IMR-90 (cell line): ENCODE measurements at regions not wholly inside any gene's neighbourhood (a gene's known extent, or its start where the extent isn't known, plus 50 kb on each side); places are given as distances from the start of the nearest gene placed in this dataset.

Experiments used
- BHLHE40 ChIP-seq: fragments of 150-350 bp; IDR thresholded peaks from 2 replicates; pipeline ENCODE4 v1.6.1; 2016; ENCODE audit warnings: mild to moderate bottlenecking, low read depth, low read length
- CEBPB ChIP-seq: IDR thresholded peaks from 2 replicates; pipeline ENCODE4 v1.6.1; 2012; ENCODE audit warnings: low read depth, low read length, improper control_type of control experiment
- CHD1 ChIP-seq: IDR thresholded peaks from 2 replicates; pipeline ENCODE4 v1.6.1; 2012; ENCODE audit warnings: low read depth, low read length, improper control_type of control experiment
- POLR2A ChIP-seq: IDR thresholded peaks from 2 replicates; pipeline ENCODE4 v1.6.1; 2012; ENCODE audit warnings: mild to moderate bottlenecking, low read depth, low read length
- RAD21 ChIP-seq: IDR thresholded peaks from 2 replicates; pipeline ENCODE4 v1.6.1; 2012; ENCODE audit warnings: low read length, improper control_type of control experiment
- TF ChIP-seq, protein P1 (sequence below): conservative IDR thresholded peaks from 2 replicates; pipeline ENCODE4 v1.5.1; 2012; ENCODE audit warnings: mild to moderate bottlenecking, low read depth, low read length, improper control_type of control experiment
- TF ChIP-seq, protein P2 (sequence below): fragments of 150-350 bp; IDR thresholded peaks from 2 replicates; pipeline ENCODE4 v1.6.1; 2016; ENCODE audit warnings: low read depth, mild to moderate bottlenecking, low read length, moderate library complexity, borderline replicate concordance

DNA sequence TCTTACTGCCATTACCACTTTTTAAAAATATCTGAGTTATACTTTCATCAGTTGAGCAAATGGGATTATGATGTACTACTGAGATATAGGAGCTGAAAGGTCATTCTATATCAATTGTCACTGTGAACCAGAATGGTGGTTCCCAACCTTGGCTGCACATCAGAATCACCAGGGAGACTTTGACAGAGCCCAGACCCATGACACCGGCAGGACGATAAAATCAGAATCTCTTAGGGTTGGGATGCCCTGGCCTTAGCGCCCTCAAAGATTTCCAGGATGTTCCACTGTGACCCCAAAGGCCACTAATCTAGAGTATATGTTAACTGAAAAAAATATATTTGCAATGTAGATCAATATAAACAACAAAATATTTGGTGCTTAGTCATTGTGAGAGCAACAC is 355.1 kb downstream of the LIG4 start:
- TF ChIP-seq, protein P1, sequence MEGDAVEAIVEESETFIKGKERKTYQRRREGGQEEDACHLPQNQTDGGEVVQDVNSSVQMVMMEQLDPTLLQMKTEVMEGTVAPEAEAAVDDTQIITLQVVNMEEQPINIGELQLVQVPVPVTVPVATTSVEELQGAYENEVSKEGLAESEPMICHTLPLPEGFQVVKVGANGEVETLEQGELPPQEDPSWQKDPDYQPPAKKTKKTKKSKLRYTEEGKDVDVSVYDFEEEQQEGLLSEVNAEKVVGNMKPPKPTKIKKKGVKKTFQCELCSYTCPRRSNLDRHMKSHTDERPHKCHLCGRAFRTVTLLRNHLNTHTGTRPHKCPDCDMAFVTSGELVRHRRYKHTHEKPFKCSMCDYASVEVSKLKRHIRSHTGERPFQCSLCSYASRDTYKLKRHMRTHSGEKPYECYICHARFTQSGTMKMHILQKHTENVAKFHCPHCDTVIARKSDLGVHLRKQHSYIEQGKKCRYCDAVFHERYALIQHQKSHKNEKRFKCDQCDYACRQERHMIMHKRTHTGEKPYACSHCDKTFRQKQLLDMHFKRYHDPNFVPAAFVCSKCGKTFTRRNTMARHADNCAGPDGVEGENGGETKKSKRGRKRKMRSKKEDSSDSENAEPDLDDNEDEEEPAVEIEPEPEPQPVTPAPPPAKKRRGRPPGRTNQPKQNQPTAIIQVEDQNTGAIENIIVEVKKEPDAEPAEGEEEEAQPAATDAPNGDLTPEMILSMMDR: no peak
- TF ChIP-seq, protein P2, sequence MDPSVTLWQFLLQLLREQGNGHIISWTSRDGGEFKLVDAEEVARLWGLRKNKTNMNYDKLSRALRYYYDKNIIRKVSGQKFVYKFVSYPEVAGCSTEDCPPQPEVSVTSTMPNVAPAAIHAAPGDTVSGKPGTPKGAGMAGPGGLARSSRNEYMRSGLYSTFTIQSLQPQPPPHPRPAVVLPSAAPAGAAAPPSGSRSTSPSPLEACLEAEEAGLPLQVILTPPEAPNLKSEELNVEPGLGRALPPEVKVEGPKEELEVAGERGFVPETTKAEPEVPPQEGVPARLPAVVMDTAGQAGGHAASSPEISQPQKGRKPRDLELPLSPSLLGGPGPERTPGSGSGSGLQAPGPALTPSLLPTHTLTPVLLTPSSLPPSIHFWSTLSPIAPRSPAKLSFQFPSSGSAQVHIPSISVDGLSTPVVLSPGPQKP: no peak
- no peak for TF ChIP-seq CEBPB
- no peak for TF ChIP-seq POLR2A
- no peak for TF ChIP-seq RAD21
- no peak for TF ChIP-seq CHD1
- no peak for TF ChIP-seq BHLHE40
